GM13976 (cell line): ENCODE measurements at regions not wholly inside any gene's neighbourhood (a gene's known extent, or its start where the extent isn't known, plus 50 kb on each side); places are given as distances from the start of the nearest gene placed in this dataset.

Experiments
- DNase-seq: peaks from one replicate; pipeline ENCODE4 v3.0.0; 2012; ENCODE audit warnings: low spot score
- in situ Hi-C: fragments of 300-500 bp; cut with MboI; formaldehyde crosslinking; loops from one replicate; pipeline ENCODE4 v1.12.0; 2022; ENCODE audit warnings: low sequenced_read_pairs, mixed read lengths, inconsistent platforms; ENCODE audit not compliant: unreplicated experiment
- TF ChIP-seq, protein P1 (sequence below): IDR thresholded peaks from 2 replicates; pipeline ENCODE4 v1.5.1; 2012; ENCODE audit warnings: borderline replicate concordance, mild to moderate bottlenecking; ENCODE audit not compliant: insufficient read depth; ENCODE audit errors: extremely low read depth, missing control alignments, control extremely low read depth

DNA sequence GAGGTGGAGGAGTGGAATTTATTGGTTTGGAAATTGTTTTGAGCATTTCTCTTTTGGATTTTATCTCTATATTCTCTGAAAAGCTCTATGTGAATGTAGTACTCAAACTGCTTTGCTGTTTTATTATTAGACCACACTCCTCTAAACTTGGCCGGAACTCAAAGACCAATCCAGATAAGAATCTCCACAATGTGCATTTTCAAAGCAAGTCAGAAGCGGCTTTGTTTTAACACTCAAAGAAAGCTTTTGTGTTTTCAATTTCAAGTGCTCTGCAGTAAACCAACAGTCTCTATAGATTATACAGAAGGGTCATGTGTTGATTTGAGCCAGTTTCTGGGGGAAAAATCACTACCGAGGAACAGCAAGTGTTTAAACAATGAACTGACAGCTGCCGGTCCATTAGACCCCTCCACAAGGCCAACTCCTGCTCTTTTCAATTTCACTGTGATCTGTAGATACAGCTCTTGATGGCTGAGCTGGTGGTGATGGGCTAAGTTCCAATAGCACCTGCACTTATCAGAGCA is 79.4 kb downstream of the FTHL17 start:
- in situ Hi-C loops, result no loop called here
- no peak for DNase-seq
- TF ChIP-seq, protein P1, sequence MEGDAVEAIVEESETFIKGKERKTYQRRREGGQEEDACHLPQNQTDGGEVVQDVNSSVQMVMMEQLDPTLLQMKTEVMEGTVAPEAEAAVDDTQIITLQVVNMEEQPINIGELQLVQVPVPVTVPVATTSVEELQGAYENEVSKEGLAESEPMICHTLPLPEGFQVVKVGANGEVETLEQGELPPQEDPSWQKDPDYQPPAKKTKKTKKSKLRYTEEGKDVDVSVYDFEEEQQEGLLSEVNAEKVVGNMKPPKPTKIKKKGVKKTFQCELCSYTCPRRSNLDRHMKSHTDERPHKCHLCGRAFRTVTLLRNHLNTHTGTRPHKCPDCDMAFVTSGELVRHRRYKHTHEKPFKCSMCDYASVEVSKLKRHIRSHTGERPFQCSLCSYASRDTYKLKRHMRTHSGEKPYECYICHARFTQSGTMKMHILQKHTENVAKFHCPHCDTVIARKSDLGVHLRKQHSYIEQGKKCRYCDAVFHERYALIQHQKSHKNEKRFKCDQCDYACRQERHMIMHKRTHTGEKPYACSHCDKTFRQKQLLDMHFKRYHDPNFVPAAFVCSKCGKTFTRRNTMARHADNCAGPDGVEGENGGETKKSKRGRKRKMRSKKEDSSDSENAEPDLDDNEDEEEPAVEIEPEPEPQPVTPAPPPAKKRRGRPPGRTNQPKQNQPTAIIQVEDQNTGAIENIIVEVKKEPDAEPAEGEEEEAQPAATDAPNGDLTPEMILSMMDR, result no peak

DNA sequence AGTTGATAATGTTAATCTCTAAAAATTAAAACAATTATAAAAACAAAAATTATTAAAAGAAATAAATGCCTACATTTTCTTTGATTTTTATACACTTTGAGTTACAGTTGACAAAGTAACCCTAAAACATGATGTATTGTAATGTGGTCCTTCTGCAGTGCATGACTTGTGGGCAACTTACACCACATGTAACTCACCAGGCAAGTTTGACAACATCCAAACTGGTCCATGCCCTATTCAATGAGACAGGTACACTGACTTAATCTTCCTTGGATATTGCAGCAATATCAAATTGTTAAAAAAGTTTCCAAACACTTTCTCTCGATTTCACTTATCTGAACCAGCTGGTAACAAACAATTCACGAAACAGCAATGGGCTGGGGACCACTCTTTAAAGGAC is 81.5 kb downstream of the FTHL17 start:
- TF ChIP-seq, protein P1, result no peak
- in situ Hi-C loops, result no loop called here
- no peak for DNase-seq

DNA sequence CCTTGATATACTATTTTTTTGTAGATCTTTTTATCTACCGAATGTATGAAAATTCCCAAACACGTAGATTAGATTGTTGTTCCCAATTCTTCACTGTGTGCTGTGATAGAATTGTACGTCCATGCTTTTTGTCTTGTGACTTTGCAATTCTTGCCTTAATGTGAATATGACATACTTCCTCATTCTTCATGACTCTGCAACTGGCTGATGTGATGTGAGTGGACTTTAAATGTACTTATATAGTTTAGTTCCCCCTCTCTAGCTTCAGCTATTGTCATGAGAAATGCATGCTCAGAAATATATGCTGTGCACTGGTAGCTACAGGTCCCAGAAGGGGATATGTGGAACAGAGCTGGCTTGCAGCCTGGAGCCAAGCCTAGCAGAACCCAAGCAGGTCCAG is 89.4 kb downstream of the FTHL17 start:
- in situ Hi-C loops, result no loop called here

DNA sequence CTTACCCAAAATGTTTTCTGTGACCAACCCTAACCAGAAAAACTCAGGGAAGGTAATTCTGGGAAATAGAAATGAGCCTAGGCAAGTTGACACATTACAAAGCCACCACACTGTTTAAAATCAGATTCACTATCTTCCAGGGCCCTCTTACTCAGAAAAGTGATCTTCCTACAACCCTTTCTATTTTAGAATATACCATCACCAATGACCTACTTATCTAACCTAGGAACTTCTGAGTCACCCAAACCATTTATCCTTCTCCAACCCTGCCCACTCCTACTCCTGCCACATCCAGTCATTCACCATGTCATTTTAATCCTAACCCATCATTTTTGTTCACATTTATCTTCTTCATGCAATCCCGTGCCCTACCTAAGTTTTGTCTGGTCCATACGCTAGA is 89.9 kb downstream of the FTHL17 start:
- TF ChIP-seq, protein P1, result no peak
- no peak for DNase-seq
- in situ Hi-C loops, result no loop called here

More for the DNA sequence above, 89.4 kb downstream of the FTHL17 start:
- no peak for DNase-seq
- TF ChIP-seq, protein P1, result no peak

DNA sequence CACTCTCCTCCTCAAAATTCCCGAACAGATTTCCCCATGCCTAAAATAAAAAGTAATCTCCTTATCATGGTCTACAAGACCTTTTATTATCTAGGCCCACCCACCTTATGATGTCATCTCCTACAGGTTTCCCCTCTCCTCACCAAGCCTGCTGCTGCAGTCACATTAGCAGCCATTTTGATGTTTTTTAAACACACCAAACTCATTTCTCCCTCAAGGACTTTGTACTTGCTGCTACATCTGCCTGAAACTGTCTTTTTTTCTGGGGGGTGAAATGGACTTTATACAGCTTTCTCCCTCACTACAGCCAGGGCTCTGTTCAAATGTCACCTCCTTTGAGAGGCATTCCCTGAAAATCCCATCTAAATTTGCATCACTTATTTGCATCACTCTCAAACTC is 90.2 kb upstream of the TAB3 start:
- in situ Hi-C loops, result no loop called here

DNA sequence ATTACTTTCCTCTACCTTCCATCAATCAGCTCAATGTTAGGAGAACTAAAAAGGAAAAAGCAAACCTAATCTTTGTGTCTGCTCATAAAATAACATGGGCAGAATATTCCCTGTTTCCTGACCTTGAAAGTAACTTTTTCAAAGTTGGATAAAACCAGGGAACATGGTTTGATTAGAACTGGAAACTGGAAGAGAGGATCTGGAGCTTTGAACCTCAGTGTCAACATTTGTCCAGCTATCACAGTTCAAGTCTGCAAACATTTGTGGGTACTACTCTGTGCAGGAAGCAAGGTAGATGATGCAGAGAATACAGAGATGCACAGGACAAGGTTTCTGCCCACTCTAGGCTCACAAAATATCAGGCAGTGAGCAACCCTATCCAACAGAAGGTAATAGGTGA is 86.4 kb upstream of the TAB3 start:
- in situ Hi-C loops, result no loop called here
- no peak for DNase-seq
- TF ChIP-seq, protein P1, result no peak

More for the DNA sequence above, 90.2 kb upstream of the TAB3 start:
- no peak for DNase-seq
- TF ChIP-seq, protein P1, result no peak

DNA sequence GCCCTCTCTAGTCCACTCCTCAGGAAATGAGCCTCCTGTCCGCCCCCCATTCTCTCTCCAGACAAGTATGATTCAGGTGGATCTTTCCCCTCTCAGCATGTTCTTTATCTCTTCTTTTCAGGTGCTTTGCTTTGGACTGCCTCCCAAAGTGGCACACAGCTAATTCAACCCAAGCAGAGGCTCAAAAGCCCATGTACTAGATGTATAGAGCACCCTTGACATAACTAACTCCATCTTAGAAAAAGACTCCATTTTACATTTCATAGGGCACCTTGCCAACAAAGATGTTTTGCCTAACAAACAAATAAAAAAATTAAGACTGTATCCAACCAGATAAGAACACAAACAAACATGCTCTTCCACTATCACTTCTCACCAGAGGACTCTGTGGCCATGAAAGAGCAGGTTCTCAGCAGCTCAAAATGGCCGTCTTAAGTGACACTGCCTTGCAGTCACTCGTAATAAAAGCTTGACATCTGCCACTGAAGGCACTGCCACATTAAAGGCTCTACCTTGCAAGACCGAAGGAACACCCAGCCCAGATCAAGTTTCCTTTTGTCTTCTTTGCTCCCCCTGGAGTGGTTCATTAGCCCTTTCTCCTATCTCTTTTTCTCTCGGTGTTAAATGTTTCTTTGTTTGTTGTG is 84.9 kb upstream of the TAB3 start:
- no peak for DNase-seq
- in situ Hi-C loops, result loop anchor here (25.0 kb wide), 1 partner anchor 688 kb away; no protein-coding TSS in a partner anchor
- TF ChIP-seq, protein P1, result no peak
